ENCODE measurements at regions not wholly inside any gene's neighbourhood (a gene's known extent, or its start where the extent isn't known, plus 50 kb on each side); places are given as distances from the start of the nearest gene placed in this dataset.

DNA sequence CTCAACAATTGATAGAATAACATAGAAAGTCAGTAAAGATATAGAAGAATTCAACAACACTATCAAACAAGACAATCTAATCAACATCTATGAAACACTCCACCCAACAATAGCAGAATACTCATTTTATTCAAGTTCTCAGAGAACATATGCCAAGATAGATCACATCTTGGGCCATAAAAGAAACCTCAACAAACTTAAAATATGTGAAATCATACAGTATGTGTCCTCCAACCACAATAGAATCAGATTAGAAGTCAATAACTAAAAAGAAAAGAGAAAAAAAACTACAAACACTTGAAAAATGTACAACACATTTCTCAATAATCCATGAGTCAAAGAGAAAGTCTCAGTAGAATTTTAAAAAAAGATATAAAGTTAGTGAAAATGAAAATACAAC is 78.6 kb upstream of the LDB2 start:
- CTCF ChIA-PET: no interaction called here
- intact Hi-C loops (cut with micrococcal nuclease): no loop called here

GRCh38 chr4:16969696-16970135 is 71.3 kb upstream of the LDB2 start:
- intact Hi-C loops (cut with micrococcal nuclease): no loop called here
- Histone ChIP-seq H3K4me3 (ENCODE audit: low read length) (no peak overlapping the region), H3K27ac (ENCODE audit: low read length) (no peak overlapping the region), H3F3A (ENCODE audit: low read length, unreplicated experiment) (no peaks in the 10 kb centered on the region), H3K4me2 (ENCODE audit: low read length) (no peak overlapping the region), H3K9ac (ENCODE audit: low read length) (no peak overlapping the region), H3K36me3 (ENCODE audit: low read depth, low read length) (no peaks in the 10 kb centered on the region), H3K4me1 (ENCODE audit: insufficient read depth, low read length) (no peaks in the 10 kb centered on the region), H3K79me2 (ENCODE audit: low read length) (no peaks in the 10 kb centered on the region), H3K9me2 (replicated peaks; ENCODE audit: low read length) (no peaks in the 10 kb centered on the region), H3K27me3 (ENCODE audit: low read length) (peaks cover 32% of the 10 kb centered on the region), H4K20me1 (ENCODE audit: low read length) (no peaks in the 10 kb centered on the region), H2AFZ (ENCODE audit: low read length) (no peak overlapping the region), H3K9me3 (ENCODE audit: low read length) (no peaks in the 10 kb centered on the region)
- CTCF ChIA-PET: no interaction called here
- ATAC-seq (no peak), DNase-seq (peak; percentile 12)
- POLR2A ChIA-PET (ENCODE audit: unreplicated experiment): no interaction called here
- no peak for TF ChIP-seq EZH2phosphoT487 (IDR thresholded peaks at IDR 0.05; ENCODE audit: borderline replicate concordance, low read length)
- TF ChIP-seq, protein P1, sequence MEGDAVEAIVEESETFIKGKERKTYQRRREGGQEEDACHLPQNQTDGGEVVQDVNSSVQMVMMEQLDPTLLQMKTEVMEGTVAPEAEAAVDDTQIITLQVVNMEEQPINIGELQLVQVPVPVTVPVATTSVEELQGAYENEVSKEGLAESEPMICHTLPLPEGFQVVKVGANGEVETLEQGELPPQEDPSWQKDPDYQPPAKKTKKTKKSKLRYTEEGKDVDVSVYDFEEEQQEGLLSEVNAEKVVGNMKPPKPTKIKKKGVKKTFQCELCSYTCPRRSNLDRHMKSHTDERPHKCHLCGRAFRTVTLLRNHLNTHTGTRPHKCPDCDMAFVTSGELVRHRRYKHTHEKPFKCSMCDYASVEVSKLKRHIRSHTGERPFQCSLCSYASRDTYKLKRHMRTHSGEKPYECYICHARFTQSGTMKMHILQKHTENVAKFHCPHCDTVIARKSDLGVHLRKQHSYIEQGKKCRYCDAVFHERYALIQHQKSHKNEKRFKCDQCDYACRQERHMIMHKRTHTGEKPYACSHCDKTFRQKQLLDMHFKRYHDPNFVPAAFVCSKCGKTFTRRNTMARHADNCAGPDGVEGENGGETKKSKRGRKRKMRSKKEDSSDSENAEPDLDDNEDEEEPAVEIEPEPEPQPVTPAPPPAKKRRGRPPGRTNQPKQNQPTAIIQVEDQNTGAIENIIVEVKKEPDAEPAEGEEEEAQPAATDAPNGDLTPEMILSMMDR (conservative IDR thresholded peaks at IDR 0.05; ENCODE audit: low read depth, low read length): no peak
- no peak for TF ChIP-seq EZH2 (IDR thresholded peaks at IDR 0.05; ENCODE audit: low read length, unreplicated experiment)
- BruUV-seq (replicated peaks): no TSS peak

More for the DNA sequence above, 78.6 kb upstream of the LDB2 start:
- Histone ChIP-seq H3K27ac (ENCODE audit: low read length) (no peak overlapping the region), H3K9me2 (replicated peaks; ENCODE audit: low read length) (no peaks in the 10 kb centered on the region), H3K4me1 (ENCODE audit: insufficient read depth, low read length) (no peaks in the 10 kb centered on the region), H3K4me2 (ENCODE audit: low read length) (no peak overlapping the region), H3F3A (ENCODE audit: low read length, unreplicated experiment) (no peaks in the 10 kb centered on the region), H2AFZ (ENCODE audit: low read length) (no peak overlapping the region), H3K36me3 (ENCODE audit: low read depth, low read length) (no peaks in the 10 kb centered on the region), H3K27me3 (ENCODE audit: low read length) (peaks cover 30% of the 10 kb centered on the region), H4K20me1 (ENCODE audit: low read length) (no peaks in the 10 kb centered on the region), H3K9ac (ENCODE audit: low read length) (no peak overlapping the region), H3K9me3 (ENCODE audit: low read length) (no peaks in the 10 kb centered on the region), H3K4me3 (ENCODE audit: low read length) (no peak overlapping the region), H3K79me2 (ENCODE audit: low read length) (no peaks in the 10 kb centered on the region)
- POLR2A ChIA-PET (ENCODE audit: unreplicated experiment): no interaction called here
- ATAC-seq: no peak
- BruUV-seq (replicated peaks): no TSS peak
- TF ChIP-seq, protein P1 (conservative IDR thresholded peaks at IDR 0.05; ENCODE audit: low read depth, low read length): no peak
- TF ChIP-seq EZH2 (IDR thresholded peaks at IDR 0.05; ENCODE audit: low read length, unreplicated experiment) (no peak), EZH2phosphoT487 (IDR thresholded peaks at IDR 0.05; ENCODE audit: borderline replicate concordance, low read length) (no peak)
- DNase-seq: no peak

GRCh38 chr4:16967722-16968121 is 69.3 kb upstream of the LDB2 start:
- Histone ChIP-seq H3K9ac (ENCODE audit: low read length) (no peak overlapping the region), H3K4me2 (ENCODE audit: low read length) (no peak overlapping the region), H3K79me2 (ENCODE audit: low read length) (no peaks in the 10 kb centered on the region), H3K4me1 (ENCODE audit: insufficient read depth, low read length) (no peaks in the 10 kb centered on the region), H3K9me2 (replicated peaks; ENCODE audit: low read length) (no peaks in the 10 kb centered on the region), H3K36me3 (ENCODE audit: low read depth, low read length) (no peaks in the 10 kb centered on the region), H3K27me3 (ENCODE audit: low read length) (peaks cover 12% of the 10 kb centered on the region), H2AFZ (ENCODE audit: low read length) (no peak overlapping the region), H3F3A (ENCODE audit: low read length, unreplicated experiment) (no peaks in the 10 kb centered on the region), H3K9me3 (ENCODE audit: low read length) (no peaks in the 10 kb centered on the region), H3K4me3 (ENCODE audit: low read length) (no peak overlapping the region), H4K20me1 (ENCODE audit: low read length) (no peaks in the 10 kb centered on the region), H3K27ac (ENCODE audit: low read length) (no peak overlapping the region)
- intact Hi-C loops (cut with micrococcal nuclease): no loop called here
- TF ChIP-seq EZH2phosphoT487 (IDR thresholded peaks at IDR 0.05; ENCODE audit: borderline replicate concordance, low read length) (no peak), EZH2 (IDR thresholded peaks at IDR 0.05; ENCODE audit: low read length, unreplicated experiment) (no peak)
- TF ChIP-seq, protein P1 (conservative IDR thresholded peaks at IDR 0.05; ENCODE audit: low read depth, low read length): no peak
- BruUV-seq (replicated peaks): no TSS peak
- ATAC-seq (no peak), DNase-seq (no peak)
- CTCF ChIA-PET: no interaction called here
- POLR2A ChIA-PET (ENCODE audit: unreplicated experiment): no interaction called here
